NT2/D1 (cell line): ENCODE measurements at regions not wholly inside any gene's neighbourhood (a gene's known extent, or its start where the extent isn't known, plus 50 kb on each side); places are given as distances from the start of the nearest gene placed in this dataset.

ENCODE experiments used
- SUZ12 ChIP-seq: IDR thresholded peaks from 2 replicates; pipeline ENCODE4 v1.6.1; 2011; ENCODE audit not compliant: insufficient read length, insufficient read depth; ENCODE audit errors: extremely low read depth
- YY1 ChIP-seq: IDR thresholded peaks from 2 replicates; pipeline ENCODE4 v1.6.1; 2011; ENCODE audit not compliant: insufficient read length, insufficient read depth
- ZNF274 ChIP-seq: IDR thresholded peaks from 2 replicates; pipeline ENCODE4 v1.6.1; 2011; ENCODE audit warnings: mild to moderate bottlenecking, low read depth, low read length

DNA sequence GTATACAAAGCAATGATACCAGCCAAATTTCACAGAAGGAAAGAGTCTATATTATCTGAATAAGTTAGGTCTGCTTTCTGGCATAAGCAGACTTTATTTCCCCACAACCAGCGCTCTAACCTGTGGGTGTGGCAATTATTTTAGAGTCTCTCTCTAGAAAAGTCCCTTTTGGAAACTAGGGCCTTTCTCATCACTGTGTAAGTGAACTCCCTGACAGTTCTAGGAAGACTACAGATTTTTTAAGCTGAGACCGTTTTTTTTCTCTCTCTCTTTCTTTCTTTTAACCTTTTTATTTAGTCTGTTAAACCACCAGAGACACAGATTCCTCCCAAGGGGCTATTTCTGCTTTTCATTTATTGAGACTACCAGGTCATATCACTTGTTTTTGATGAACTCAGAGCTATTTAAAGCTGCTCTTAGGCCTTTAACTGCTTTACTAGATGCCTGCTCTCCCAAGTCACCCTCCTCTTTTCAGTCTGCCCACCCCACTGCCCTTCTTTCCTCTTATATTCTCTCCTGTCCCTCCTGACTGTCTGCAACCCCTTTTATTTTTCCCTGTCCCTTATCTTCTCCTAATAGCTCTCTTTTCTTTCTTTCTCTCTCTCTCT lies 69.2 kb upstream of the ARHGAP5 start:
- TF ChIP-seq SUZ12 (no peak), ZNF274 (no peak), YY1 (no peak)
